LNCaP clone FGC (cell line): ENCODE measurements at regions not wholly inside any gene's neighbourhood (a gene's known extent, or its start where the extent isn't known, plus 50 kb on each side); places are given as distances from the start of the nearest gene placed in this dataset.

Experiments used
- DNase-seq: peaks from one replicate; pipeline ENCODE4 v3.0.0-alpha.2; 2011; ENCODE audit warnings: low read depth
- H3K4me3 ChIP-seq: 2 replicates; pipeline ENCODE4 v1.5.1; 2011; ENCODE audit warnings: mild to moderate bottlenecking, low read depth, low read length, control low read depth
- CTCF ChIP-seq: IDR thresholded peaks from 2 replicates; pipeline ENCODE4 v1.5.1; 2012; ENCODE audit warnings: mild to moderate bottlenecking; ENCODE audit not compliant: control insufficient read depth, insufficient read depth; ENCODE audit errors: extremely low read depth

- TF ChIP-seq CTCF, result no peak
- no peak overlapping the region for H3K4me3 ChIP-seq
- DNase-seq, result no peak
These were observed 300.3 kb downstream of the ZNF608 start for GRCh38 chr5:124446120-124446519.

DNA sequence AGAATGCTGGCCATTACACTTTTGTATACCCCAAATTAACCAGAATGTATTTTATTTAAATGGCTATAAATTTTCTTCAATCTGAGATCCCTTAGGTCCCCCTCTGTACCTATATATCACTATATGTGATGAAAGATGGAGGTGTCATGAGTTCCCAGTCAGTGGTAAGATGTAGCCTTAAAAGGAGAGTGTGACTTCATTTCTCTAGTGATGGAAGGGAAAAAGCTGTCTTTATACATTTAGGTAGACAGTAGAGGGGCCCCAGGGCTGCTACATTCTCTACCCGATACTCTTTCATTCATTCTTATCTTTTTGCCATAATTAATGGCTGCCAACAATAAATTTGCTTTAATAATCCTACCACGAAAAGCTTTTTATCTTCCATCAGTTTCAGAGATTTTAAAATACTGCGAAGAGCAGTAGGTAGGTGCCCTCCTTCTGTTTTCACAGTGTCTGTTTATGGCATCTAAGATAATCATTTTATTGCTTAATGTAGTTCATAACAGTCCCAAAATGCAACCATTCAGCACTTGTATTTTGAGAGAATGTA lies 301.3 kb downstream of the ZNF608 start:
- no peak for DNase-seq
- no peak overlapping the region for H3K4me3 ChIP-seq
- no peak for TF ChIP-seq CTCF

DNA sequence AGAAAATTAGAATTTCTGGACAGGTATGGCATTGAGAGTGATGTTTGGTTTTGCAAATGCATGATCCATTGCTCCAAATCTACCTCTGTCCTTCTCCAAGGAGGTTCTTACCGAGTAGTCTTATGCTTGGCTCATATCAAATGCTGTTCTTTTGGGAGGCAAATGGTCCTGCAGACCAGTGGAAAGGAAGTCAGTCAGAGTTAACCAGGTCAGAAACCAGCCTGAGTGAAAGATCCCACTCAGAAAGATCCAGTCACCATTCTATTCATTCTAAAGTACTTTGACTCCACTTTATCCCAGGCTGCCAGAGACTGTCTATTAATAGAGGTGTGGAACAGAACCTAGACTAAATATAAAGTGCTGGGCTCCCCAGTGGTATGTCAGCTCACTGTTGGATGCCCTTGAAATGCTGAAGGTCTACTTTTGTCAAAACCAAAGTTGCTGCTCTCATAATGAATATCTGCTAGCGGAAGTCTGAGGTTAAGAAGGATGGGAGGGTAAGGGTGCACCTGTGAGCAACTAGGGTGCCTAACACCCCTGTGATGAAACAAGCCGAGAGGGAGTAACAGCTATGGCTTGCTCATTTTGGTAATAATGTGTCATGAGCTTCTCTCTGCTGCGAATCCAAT lies 302.2 kb downstream of the ZNF608 start:
- DNase-seq, result no peak

DNA sequence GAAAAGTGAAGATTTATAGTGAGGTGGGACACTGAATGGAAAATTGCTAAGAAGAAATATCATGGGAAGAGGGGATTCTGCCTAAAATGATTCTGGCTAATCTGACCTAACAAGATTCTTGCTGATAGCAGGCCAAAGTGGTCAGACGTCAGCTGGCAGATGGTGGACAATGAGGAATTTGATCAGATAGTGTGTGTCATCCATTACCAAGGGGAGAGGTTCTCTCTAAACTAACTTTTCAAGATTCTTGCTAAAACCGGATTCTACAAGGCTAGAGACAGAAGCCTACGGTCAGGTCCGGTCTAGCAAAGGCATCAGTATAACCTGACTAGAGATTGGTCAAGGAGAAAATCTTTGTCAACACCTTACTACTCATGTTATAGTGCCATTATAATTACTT lies 306.0 kb downstream of the ZNF608 start:
- no peak for DNase-seq
- TF ChIP-seq CTCF, result no peak

More for the DNA sequence above, 302.2 kb downstream of the ZNF608 start:
- no peak overlapping the region for H3K4me3 ChIP-seq
- TF ChIP-seq CTCF, result no peak

GRCh38 chr5:124439609-124440008 lies 306.8 kb downstream of the ZNF608 start:
- DNase-seq, result no peak
- TF ChIP-seq CTCF, result no peak
- H3K4me3 ChIP-seq, result no peak overlapping the region

More for the DNA sequence above, 306.0 kb downstream of the ZNF608 start:
- no peak overlapping the region for H3K4me3 ChIP-seq

DNA sequence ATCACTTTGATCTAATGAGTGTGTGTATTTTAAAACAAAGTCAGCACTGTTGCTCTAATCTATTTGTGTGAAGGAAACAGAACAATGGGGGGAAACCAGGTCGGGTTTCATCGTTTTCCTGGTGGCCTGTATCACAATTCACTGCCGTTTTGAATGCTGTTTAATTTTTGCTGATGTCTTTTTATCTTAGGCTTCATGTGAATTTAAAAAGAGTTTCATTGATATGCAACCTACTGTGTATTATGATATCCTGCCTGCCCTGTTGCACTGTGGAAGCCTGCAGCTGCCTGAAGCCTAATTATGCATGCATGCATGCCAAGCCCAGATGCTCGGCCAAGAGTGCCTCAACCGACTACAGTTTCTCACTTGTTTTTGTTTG lies 307.5 kb downstream of the ZNF608 start:
- no peak for DNase-seq
- no peak overlapping the region for H3K4me3 ChIP-seq
- TF ChIP-seq CTCF, result no peak
